Esophagus muscularis mucosa (tissue), 4 donors: ENCODE measurements at regions not wholly inside any gene's neighbourhood (a gene's known extent, or its start where the extent isn't known, plus 50 kb on each side); places are given as distances from the start of the nearest gene placed in this dataset.

Experiments used
- DNase-seq: peaks from one replicate; pipeline ENCODE4 v3.0.0-alpha.2; 2017; ENCODE audit errors: extremely low spot score
- H3K27ac ChIP-seq, 4 donors: fragments of 200-600 bp; sonication (generic); replicated peaks in 1 of 4; 1 replicate in 3 of 4; 2 replicates in 1 of 4; pipeline ENCODE4 v1.5.1; 2016 to 2019; ENCODE audit warnings: mild to moderate bottlenecking in 1 of 4
- H3K27me3 ChIP-seq, 4 donors: fragments of 200-600 bp; sonication (generic); one replicate each; pipeline versions ENCODE4 v1.5.1 to v1.6.0; 2016 to 2019
- H3K36me3 ChIP-seq, 4 donors: fragments of 200-600 bp; sonication (generic); one replicate each; pipeline ENCODE4 v1.5.1; 2016 to 2019
- H3K4me1 ChIP-seq, 4 donors: fragments of 200-600 bp; sonication (generic); one replicate each; pipeline ENCODE4 v1.5.1; 2016 to 2019
- H3K4me3 ChIP-seq, 4 donors: fragments of 200-600 bp; sonication (generic); 1 replicate in 2 of 4; 2 replicates in 2 of 4; pipeline ENCODE4 v1.5.1; 2016 to 2019; ENCODE audit warnings: mild to moderate bottlenecking in 4 of 4, moderate library complexity in 1 of 4
- H3K9me3 ChIP-seq, 4 donors: fragments of 200-600 bp; sonication (generic); 1 replicate in 3 of 4; 2 replicates in 1 of 4; pipeline ENCODE4 v1.5.1; 2016 to 2019
- CTCF ChIP-seq, 3 experiments: fragments of 200-600 bp in 2 of 3; fragments of 450-650 bp in 1 of 3; sonication (generic) in 2 of 3; IDR thresholded peaks; one replicate each; pipeline ENCODE4 v1.5.1; 2017 to 2019; ENCODE audit warnings: antibody characterized with exemption in 3 of 3, mild to moderate bottlenecking in 2 of 3, moderate library complexity in 1 of 3
- EP300 ChIP-seq: sonication (generic); formaldehyde crosslinking; IDR thresholded peaks from one replicate; pipeline ENCODE4 v1.6.1; 2017; ENCODE audit warnings: antibody characterized with exemption
- POLR2A ChIP-seq: fragments of 450-650 bp; IDR thresholded peaks from one replicate; pipeline ENCODE4 v1.6.1; 2017; ENCODE audit warnings: antibody characterized with exemption, moderate library complexity, mild to moderate bottlenecking, low read depth
- POLR2AphosphoS5 ChIP-seq, 2 donors: sonication (generic); formaldehyde crosslinking; IDR thresholded peaks; one replicate each; pipeline ENCODE4 v1.6.1; 2017; ENCODE audit warnings: antibody characterized with exemption in 2 of 2
- WGBS: methylation state at CpG from one replicate; pipeline ENCODE4 v1.1.5; 2018; 5-methylcytosine and 5-hydroxymethylcytosine counted together
- intact Hi-C: fragments of 100-400 bp; cut with DNase I; formaldehyde crosslinking; loops from one replicate; pipeline ENCODE4 v1.15.1; 2023

- Histone ChIP-seq H3K27ac (no peak overlapping the region), H3K36me3 (no peaks in the 10 kb centered on the region), H3K27me3 (no peaks in the 10 kb centered on the region), H3K4me3 (no peak overlapping the region), H3K9me3 (no peaks in the 10 kb centered on the region), H3K4me1 (no peaks in the 10 kb centered on the region)
- 71% methylated on average over 7 of the region's 7 CpGs for WGBS
- TF ChIP-seq POLR2A (no peak), EP300 (no peak), CTCF (IDR thresholded peaks at IDR 0.05) (no peak), POLR2AphosphoS5 (IDR thresholded peaks at IDR 0.05) (no peak)
- intact Hi-C loops = no loop called here
- DNase-seq = no peak
Measured at GRCh38 chr2:60400462-60401246, 152.8 kb downstream of the BCL11A start.

GRCh38 chr2:60394463-60394862, 159.0 kb downstream of the BCL11A start:
- no peaks in the 10 kb centered on the region for H3K4me1 ChIP-seq
- no peaks in the 10 kb centered on the region for H3K27me3 ChIP-seq
- H3K9me3 ChIP-seq = no peaks in the 10 kb centered on the region
- no peak overlapping the region for H3K27ac ChIP-seq
- intact Hi-C loops = no loop called here
- DNase-seq = no peak
- 54% methylated on average over 2 of the region's 2 CpGs for WGBS
- TF ChIP-seq POLR2A (no peak), EP300 (no peak), POLR2AphosphoS5 (IDR thresholded peaks at IDR 0.05) (no peak), CTCF (IDR thresholded peaks at IDR 0.05) (no peak)
- no peak overlapping the region for H3K4me3 ChIP-seq
- no peaks in the 10 kb centered on the region for H3K36me3 ChIP-seq

- no peak for TF ChIP-seq EP300
- no peak for TF ChIP-seq POLR2AphosphoS5 (IDR thresholded peaks at IDR 0.05)
- no peak for TF ChIP-seq POLR2A
- Histone ChIP-seq H3K27ac (no peak overlapping the region), H3K9me3 (no peaks in the 10 kb centered on the region), H3K36me3 (no peaks in the 10 kb centered on the region), H3K27me3 (no peaks in the 10 kb centered on the region), H3K4me1 (no peaks in the 10 kb centered on the region), H3K4me3 (no peak overlapping the region)
- no peak for DNase-seq
- 87% methylated on average over 7 of the region's 7 CpGs for WGBS
- intact Hi-C loops = no loop called here
Measured at GRCh38 chr2:60391649-60392375, 161.6 kb downstream of the BCL11A start.

- intact Hi-C loops = no loop called here
- Histone ChIP-seq H3K4me1 (no peaks in the 10 kb centered on the region), H3K27ac (no peak overlapping the region), H3K9me3 (no peaks in the 10 kb centered on the region), H3K36me3 (no peaks in the 10 kb centered on the region), H3K27me3 (no peaks in the 10 kb centered on the region), H3K4me3 (no peak overlapping the region)
- WGBS = 76% methylated on average over 6 of the region's 6 CpGs
- no peak for TF ChIP-seq EP300
- no peak for TF ChIP-seq POLR2AphosphoS5 (IDR thresholded peaks at IDR 0.05)
- TF ChIP-seq CTCF (IDR thresholded peaks at IDR 0.05) = no peak
- TF ChIP-seq POLR2A = no peak
- no peak for DNase-seq
Measured at GRCh38 chr2:60391230-60391629, 162.2 kb downstream of the BCL11A start.

GRCh38 chr2:60386436-60386835, 167.0 kb downstream of the BCL11A start:
- H3K27ac ChIP-seq = no peak overlapping the region
- intact Hi-C loops = no loop called here
- no peak for TF ChIP-seq POLR2AphosphoS5 (IDR thresholded peaks at IDR 0.05)
- TF ChIP-seq EP300 = no peak
- TF ChIP-seq POLR2A = no peak
- TF ChIP-seq CTCF (IDR thresholded peaks at IDR 0.05) = no peak
- H3K4me1 ChIP-seq = no peaks in the 10 kb centered on the region
- no peak for DNase-seq
- H3K9me3 ChIP-seq = no peaks in the 10 kb centered on the region
- no peaks in the 10 kb centered on the region for H3K36me3 ChIP-seq
- WGBS = 55% methylated on average over 2 of the region's 2 CpGs
- H3K4me3 ChIP-seq = no peak overlapping the region
- no peaks in the 10 kb centered on the region for H3K27me3 ChIP-seq
